ENCODE measurements at regions not wholly inside any gene's neighbourhood (a gene's known extent, or its start where the extent isn't known, plus 50 kb on each side); places are given as distances from the start of the nearest gene placed in this dataset.

- Histone ChIP-seq H3K9me3 (ENCODE audit: severe bottlenecking) (no peaks in the 10 kb centered on the region), H3K4me1 (ENCODE audit: insufficient read depth, poor library complexity, severe bottlenecking) (no peaks in the 10 kb centered on the region), H3K27ac (ENCODE audit: poor library complexity, severe bottlenecking) (no peak overlapping the region), H3K4me3 (ENCODE audit: severe bottlenecking) (no peak overlapping the region), H3K27me3 (ENCODE audit: insufficient read depth, poor library complexity, severe bottlenecking) (no peaks in the 10 kb centered on the region), H3K36me3 (ENCODE audit: low read depth) (no peaks in the 10 kb centered on the region)
- peak; percentile 37 for ATAC-seq (ENCODE audit: low read depth)
- peak; percentile 95 for TF ChIP-seq CTCF (IDR thresholded peaks at IDR 0.05; ENCODE audit: poor library complexity, severe bottlenecking)
- DNase-seq (ENCODE audit: low spot score) = no peak
Observed at GRCh38 chr2:121071034-121071504, 213.9 kb downstream of the TFCP2L1 start.

GRCh38 chr2:121072784-121073183 is 212.2 kb downstream of the TFCP2L1 start:
- no peak overlapping the region for H3K4me3 ChIP-seq (ENCODE audit: severe bottlenecking)
- H3K9me3 ChIP-seq (ENCODE audit: severe bottlenecking) = no peaks in the 10 kb centered on the region
- no peak overlapping the region for H3K27ac ChIP-seq (ENCODE audit: poor library complexity, severe bottlenecking)
- H3K27me3 ChIP-seq (ENCODE audit: insufficient read depth, poor library complexity, severe bottlenecking) = no peaks in the 10 kb centered on the region
- ATAC-seq (ENCODE audit: low read depth) (no peak), DNase-seq (ENCODE audit: low spot score) (no peak)
- H3K4me1 ChIP-seq (ENCODE audit: insufficient read depth, poor library complexity, severe bottlenecking) = no peaks in the 10 kb centered on the region
- no peaks in the 10 kb centered on the region for H3K36me3 ChIP-seq (ENCODE audit: low read depth)
- TF ChIP-seq CTCF (IDR thresholded peaks at IDR 0.05; ENCODE audit: poor library complexity, severe bottlenecking) = no peak

- Histone ChIP-seq H3K36me3 (ENCODE audit: low read depth) (no peaks in the 10 kb centered on the region), H3K9me3 (ENCODE audit: severe bottlenecking) (no peaks in the 10 kb centered on the region), H3K4me3 (ENCODE audit: severe bottlenecking) (no peak overlapping the region), H3K27me3 (ENCODE audit: insufficient read depth, poor library complexity, severe bottlenecking) (no peaks in the 10 kb centered on the region), H3K27ac (ENCODE audit: poor library complexity, severe bottlenecking) (no peak overlapping the region), H3K4me1 (ENCODE audit: insufficient read depth, poor library complexity, severe bottlenecking) (no peaks in the 10 kb centered on the region)
- DNase-seq (ENCODE audit: low spot score) (no peak), ATAC-seq (ENCODE audit: low read depth) (no peak)
- no peak for TF ChIP-seq CTCF (IDR thresholded peaks at IDR 0.05; ENCODE audit: poor library complexity, severe bottlenecking)
Observed at GRCh38 chr2:121073320-121074210, 211.4 kb downstream of the TFCP2L1 start.

- no peak overlapping the region for H3K27ac ChIP-seq (ENCODE audit: poor library complexity, severe bottlenecking)
- no peak overlapping the region for H3K4me3 ChIP-seq (ENCODE audit: severe bottlenecking)
- H3K36me3 ChIP-seq (ENCODE audit: low read depth) = no peaks in the 10 kb centered on the region
- no peaks in the 10 kb centered on the region for H3K9me3 ChIP-seq (ENCODE audit: severe bottlenecking)
- no peak for DNase-seq (ENCODE audit: low spot score)
- no peaks in the 10 kb centered on the region for H3K27me3 ChIP-seq (ENCODE audit: insufficient read depth, poor library complexity, severe bottlenecking)
- TF ChIP-seq CTCF (IDR thresholded peaks at IDR 0.05; ENCODE audit: poor library complexity, severe bottlenecking) = no peak
- no peaks in the 10 kb centered on the region for H3K4me1 ChIP-seq (ENCODE audit: insufficient read depth, poor library complexity, severe bottlenecking)
- no peak for ATAC-seq (ENCODE audit: low read depth)
Observed at GRCh38 chr2:121074293-121074932, 210.6 kb downstream of the TFCP2L1 start.

Data from RWPE2 (cell line).